Liver (tissue), 3 donors: ENCODE measurements at regions not wholly inside any gene's neighbourhood (a gene's known extent, or its start where the extent isn't known, plus 50 kb on each side); places are given as distances from the start of the nearest gene placed in this dataset.
A peak's percentile ranks its signal among the peaks of the same experiment; 100 is the strongest.

Source experiments
- CTCF ChIP-seq: fragments of 150-350 bp; IDR thresholded peaks from 2 replicates; pipeline ENCODE4 v1.5.1; 2017; ENCODE audit warnings: improper control_type of control experiment, low read depth, low read length; ENCODE audit not compliant: missing input control
- FOXA1 ChIP-seq: IDR thresholded peaks from 2 replicates; pipeline ENCODE4 v1.6.1; 2016; ENCODE audit warnings: antibody characterized with exemption
- RXRA ChIP-seq, 2 donors: IDR thresholded peaks; 2 replicates each; pipeline ENCODE4 v1.6.1; 2017 to 2018; ENCODE audit warnings: antibody characterized with exemption in 2 of 2, mild to moderate bottlenecking in 1 of 2
- TAF1 ChIP-seq: conservative IDR thresholded peaks from 2 replicates; pipeline ENCODE4 v1.6.1; 2016; ENCODE audit warnings: antibody characterized with exemption, mild to moderate bottlenecking
- donor health status: healthy.
- donor health status: healthy.

- TF ChIP-seq CTCF (peak; percentile 81), TAF1 (no peak), RXRA (IDR thresholded peaks at IDR 0.05) (no peak), FOXA1 (no peak)
Measured at GRCh38 chr17:14926526-14927122, 338.5 kb downstream of the PMP22 start.
